Activated T-helper 2 cell treated with anti-CD3 and anti-CD28 coated beads, Interferon-gamma antibody, Interleukin-2, Interleukin-4, amounts not matched to agents 10 μg/mL and 5 μg/mL and 100 μg/mL, durations not matched to agents 14 hours and 24 hours and 36 hours (primary cell): ENCODE measurements at regions not wholly inside any gene's neighbourhood (a gene's known extent, or its start where the extent isn't known, plus 50 kb on each side); places are given as distances from the start of the nearest gene placed in this dataset.

Experiments
- DNase-seq: peaks from one replicate; pipeline ENCODE4 v3.0.0; 2021; ENCODE audit warnings: low spot score
- H3K27ac Mint-ChIP-seq: one replicate; pipeline ENCODE4 v1.8.0; 2021; ENCODE audit warnings: mixed read lengths
- H3K27me3 Mint-ChIP-seq: one replicate; pipeline ENCODE4 v1.8.0; 2021; ENCODE audit warnings: low read depth, mixed read lengths
- H3K36me3 Mint-ChIP-seq: one replicate; pipeline ENCODE4 v1.8.0; 2021; ENCODE audit warnings: low read depth, mixed read lengths
- H3K4me1 Mint-ChIP-seq: one replicate; pipeline ENCODE4 v1.8.0; 2021; ENCODE audit warnings: low read depth, mixed read lengths
- H3K4me3 Mint-ChIP-seq: one replicate; pipeline ENCODE4 v1.8.0; 2021; ENCODE audit warnings: low read depth, mild to moderate bottlenecking, moderate library complexity, mixed read lengths
- H3K9me3 Mint-ChIP-seq: one replicate; pipeline ENCODE4 v1.8.0; 2021; ENCODE audit warnings: mixed read lengths
- intact Hi-C: fragments of 100-400 bp; cut with micrococcal nuclease; formaldehyde crosslinking; loops from one replicate; pipeline ENCODE4 v1.15.1; 2023

DNA sequence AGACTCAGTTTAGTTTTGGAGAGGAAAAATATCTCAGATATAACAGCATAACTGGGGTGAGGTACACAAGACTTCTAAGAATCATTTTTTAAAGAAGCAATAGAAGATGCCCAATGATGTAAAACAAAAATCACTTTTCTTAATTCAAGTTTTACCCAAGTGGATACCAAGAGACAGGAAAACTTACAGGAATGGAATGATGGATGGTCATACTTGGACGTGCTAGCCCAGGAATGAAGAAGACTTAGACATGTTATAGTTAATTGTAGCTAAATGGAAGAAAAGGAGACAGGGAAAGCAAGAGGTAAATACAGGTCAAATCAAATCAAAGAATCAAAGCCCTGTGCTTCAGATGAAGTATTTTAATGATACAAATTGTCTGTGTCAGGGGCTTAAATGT is 312.7 kb upstream of the KCNJ16 start:
- Mint-ChIP-seq H3K4me1 (peaks cover 29% of the 10 kb centered on the region), H3K36me3 (peaks cover 3% of the 10 kb centered on the region), H3K9me3 (peaks cover 6% of the 10 kb centered on the region), H3K27ac (no peak overlapping the region), H3K4me3 (no peak overlapping the region), H3K27me3 (no peaks in the 10 kb centered on the region)
- intact Hi-C loops, result no loop called here
- DNase-seq, result no peak

DNA sequence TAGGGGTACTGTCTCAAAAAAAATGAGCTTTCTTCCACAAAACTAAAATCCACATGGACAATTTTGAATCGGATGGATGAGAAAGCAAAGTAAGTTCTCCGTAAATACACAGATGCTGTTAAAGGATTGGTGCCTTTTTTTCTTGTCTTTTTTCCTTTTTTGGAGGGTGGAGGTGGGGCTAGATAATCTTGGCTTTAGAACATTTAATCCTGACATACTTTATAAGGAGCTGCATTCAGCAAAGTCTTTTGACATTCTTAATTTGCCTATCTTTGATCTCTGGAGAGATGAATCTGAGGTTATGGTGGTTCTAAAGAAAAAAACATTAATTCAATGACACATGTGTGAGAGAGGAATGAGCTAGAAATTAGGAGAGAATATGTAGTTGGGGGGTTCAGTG is 312.3 kb upstream of the KCNJ16 start:
- intact Hi-C loops, result no loop called here
- Mint-ChIP-seq H3K4me3 (no peak overlapping the region), H3K36me3 (peaks cover 3% of the 10 kb centered on the region), H3K27me3 (no peaks in the 10 kb centered on the region), H3K4me1 (peaks cover 27% of the 10 kb centered on the region), H3K9me3 (peaks cover 4% of the 10 kb centered on the region), H3K27ac (no peak overlapping the region)
- DNase-seq, result no peak

DNA sequence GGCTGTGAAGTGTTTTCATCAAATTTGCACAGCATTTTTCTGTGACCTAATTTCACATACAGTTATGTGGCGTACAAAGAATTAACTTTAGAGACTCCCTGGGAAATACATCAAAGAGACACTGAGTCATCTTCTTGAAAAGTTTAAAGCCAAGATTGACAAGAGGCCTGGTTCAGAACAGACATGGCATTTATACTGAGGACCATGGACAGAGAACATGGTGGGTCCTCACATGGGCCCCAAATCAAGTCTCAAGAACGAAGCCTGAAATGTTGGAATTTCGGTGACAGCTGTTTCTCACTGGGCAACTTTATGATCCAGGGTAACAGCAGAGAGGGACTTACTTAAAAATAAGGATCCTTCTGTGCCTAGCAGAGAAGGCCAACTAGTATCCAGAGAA is 311.5 kb upstream of the KCNJ16 start:
- DNase-seq, result no peak
- Mint-ChIP-seq H3K9me3 (no peaks in the 10 kb centered on the region), H3K27ac (no peak overlapping the region), H3K4me3 (no peak overlapping the region), H3K36me3 (peaks cover 3% of the 10 kb centered on the region), H3K27me3 (no peaks in the 10 kb centered on the region), H3K4me1 (peaks cover 23% of the 10 kb centered on the region)
- intact Hi-C loops, result no loop called here

DNA sequence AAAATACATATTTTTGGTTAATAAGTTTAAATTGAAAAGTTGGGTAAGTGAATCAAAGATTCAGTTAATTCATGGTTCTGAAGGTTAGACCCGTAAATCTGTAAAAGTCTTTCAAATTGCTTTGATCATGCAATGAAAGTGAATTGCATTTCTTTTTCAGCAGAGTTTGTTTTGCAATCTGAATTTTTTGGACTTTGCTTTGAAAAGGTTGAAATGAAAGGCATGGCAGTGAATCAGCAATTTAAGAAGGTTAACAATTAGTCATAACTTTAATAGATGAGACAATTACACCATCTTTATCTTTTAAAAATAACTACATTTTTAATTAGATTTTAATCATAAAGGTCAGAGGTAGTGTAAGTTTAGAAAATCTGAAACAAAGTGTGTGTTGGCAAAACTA is 310.9 kb upstream of the KCNJ16 start:
- no peak overlapping the region for H3K27ac Mint-ChIP-seq
- no peaks in the 10 kb centered on the region for H3K9me3 Mint-ChIP-seq
- H3K4me1 Mint-ChIP-seq, result peaks cover 21% of the 10 kb centered on the region
- DNase-seq, result no peak
- peaks cover 3% of the 10 kb centered on the region for H3K36me3 Mint-ChIP-seq
- no peaks in the 10 kb centered on the region for H3K27me3 Mint-ChIP-seq
- intact Hi-C loops, result no loop called here
- H3K4me3 Mint-ChIP-seq, result no peak overlapping the region

DNA sequence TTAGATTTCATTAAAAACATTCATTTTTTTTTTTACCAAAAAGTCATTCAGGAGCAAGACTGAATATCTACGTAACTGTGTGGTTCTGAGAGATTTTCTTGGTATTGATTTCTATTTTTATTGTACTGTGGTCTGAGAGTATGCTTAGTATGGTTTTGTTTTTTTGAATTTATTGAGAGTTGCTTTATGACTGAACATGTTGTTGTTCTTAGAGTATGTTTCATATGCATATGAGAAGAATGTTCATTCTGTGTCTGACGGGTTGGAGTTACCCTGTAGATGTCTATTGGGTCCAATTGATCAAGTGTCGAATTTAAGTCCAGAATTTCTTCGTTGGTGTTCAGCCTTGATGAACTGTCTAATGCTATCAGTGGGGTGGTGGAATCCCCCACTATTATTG is 306.0 kb upstream of the KCNJ16 start:
- H3K4me1 Mint-ChIP-seq, result no peaks in the 10 kb centered on the region
- no peaks in the 10 kb centered on the region for H3K36me3 Mint-ChIP-seq
- H3K9me3 Mint-ChIP-seq, result peaks cover 9% of the 10 kb centered on the region
- intact Hi-C loops, result no loop called here
- H3K27ac Mint-ChIP-seq, result no peak overlapping the region
- no peak for DNase-seq
- no peaks in the 10 kb centered on the region for H3K27me3 Mint-ChIP-seq
- no peak overlapping the region for H3K4me3 Mint-ChIP-seq

DNA sequence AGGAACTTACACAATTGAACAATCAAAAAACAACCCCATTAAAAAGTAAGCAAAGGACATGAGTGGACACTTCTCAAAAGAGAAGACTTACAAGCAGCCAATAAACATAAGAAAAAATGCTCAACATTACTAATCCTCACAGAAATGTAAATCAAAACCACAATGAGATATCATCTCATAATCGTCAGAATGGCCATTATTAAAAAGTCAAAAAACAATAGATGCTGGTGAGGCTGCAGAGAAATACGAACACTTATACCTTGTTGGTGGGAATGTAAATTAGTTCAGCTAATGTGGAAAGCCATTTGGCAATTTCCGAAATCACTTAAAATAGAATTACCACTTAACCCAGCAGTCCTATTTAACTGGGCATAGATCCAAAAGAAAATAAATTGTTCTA is 301.9 kb upstream of the KCNJ16 start:
- H3K27ac Mint-ChIP-seq, result no peak overlapping the region
- H3K27me3 Mint-ChIP-seq, result no peaks in the 10 kb centered on the region
- intact Hi-C loops, result no loop called here
- no peaks in the 10 kb centered on the region for H3K36me3 Mint-ChIP-seq
- no peak overlapping the region for H3K4me3 Mint-ChIP-seq
- no peak for DNase-seq
- peaks cover 9% of the 10 kb centered on the region for H3K9me3 Mint-ChIP-seq
- no peaks in the 10 kb centered on the region for H3K4me1 Mint-ChIP-seq

DNA sequence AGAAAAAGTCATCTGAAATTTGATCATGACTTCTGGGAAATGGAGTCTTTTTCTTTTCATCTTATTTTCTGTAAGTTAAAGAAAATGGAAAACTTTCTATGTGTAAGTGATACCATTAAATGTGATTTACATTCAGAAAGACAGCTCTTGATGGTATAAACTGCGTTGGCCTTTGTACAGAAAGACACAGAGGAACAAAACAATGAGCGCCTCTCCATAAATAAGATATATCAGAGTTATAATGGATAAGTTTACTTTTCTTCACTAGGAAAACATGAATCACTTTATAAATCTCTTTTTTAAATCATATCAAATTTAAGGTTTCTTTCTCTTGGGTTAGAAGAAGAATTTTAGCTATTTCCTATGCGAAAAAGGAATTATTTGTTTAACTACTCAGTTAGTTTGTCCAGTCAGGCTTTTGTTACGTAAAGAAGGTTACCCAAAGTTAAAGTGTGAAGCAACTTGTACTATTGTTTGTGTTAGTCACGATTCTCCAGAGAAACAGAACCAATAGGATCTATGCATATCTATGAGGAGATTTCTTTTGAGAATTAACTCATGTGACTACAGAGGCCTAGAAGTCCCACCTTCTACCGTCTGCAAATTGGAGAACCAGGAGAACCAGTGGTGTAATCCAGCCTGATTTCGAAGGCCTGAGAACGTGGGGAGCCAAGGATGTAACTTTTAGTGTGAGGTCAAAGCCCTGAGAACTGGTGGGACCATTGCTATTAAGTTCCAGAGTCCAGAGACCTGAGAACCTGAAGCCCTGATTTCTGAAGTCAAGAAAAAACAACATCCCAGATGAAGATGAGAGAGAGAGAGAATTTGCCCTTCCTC is 295.4 kb upstream of the KCNJ16 start:
- Mint-ChIP-seq H3K4me3 (no peak overlapping the region), H3K36me3 (no peaks in the 10 kb centered on the region), H3K27me3 (no peaks in the 10 kb centered on the region)

DNA sequence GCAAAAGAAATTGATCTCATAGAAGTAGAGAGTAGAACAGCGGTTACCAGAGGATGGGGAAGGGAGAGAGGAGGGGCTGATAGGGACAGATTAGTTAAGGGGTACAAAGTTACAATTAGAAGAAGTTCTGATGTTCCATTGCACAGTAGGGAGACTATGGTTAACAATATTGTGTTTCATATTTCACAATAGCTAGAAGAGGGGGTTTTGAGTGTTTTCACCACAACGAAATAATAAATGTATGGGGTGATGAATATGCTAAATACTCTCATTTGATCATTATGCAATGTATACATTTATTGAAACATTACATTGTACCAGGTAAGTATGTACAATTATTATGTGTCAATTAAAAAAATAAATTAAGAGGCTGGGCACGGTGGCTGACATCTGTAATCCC is 291.2 kb upstream of the KCNJ16 start:
- DNase-seq, result no peak
- Mint-ChIP-seq H3K27me3 (no peaks in the 10 kb centered on the region), H3K27ac (no peak overlapping the region), H3K36me3 (no peaks in the 10 kb centered on the region), H3K4me3 (no peak overlapping the region), H3K4me1 (no peaks in the 10 kb centered on the region), H3K9me3 (peaks cover 9% of the 10 kb centered on the region)
- intact Hi-C loops, result no loop called here

More for the DNA sequence above, 295.4 kb upstream of the KCNJ16 start:
- intact Hi-C loops, result no loop called here
- peaks cover 6% of the 10 kb centered on the region for H3K9me3 Mint-ChIP-seq
- no peak overlapping the region for H3K27ac Mint-ChIP-seq
- no peaks in the 10 kb centered on the region for H3K4me1 Mint-ChIP-seq
- DNase-seq, result no peak

DNA sequence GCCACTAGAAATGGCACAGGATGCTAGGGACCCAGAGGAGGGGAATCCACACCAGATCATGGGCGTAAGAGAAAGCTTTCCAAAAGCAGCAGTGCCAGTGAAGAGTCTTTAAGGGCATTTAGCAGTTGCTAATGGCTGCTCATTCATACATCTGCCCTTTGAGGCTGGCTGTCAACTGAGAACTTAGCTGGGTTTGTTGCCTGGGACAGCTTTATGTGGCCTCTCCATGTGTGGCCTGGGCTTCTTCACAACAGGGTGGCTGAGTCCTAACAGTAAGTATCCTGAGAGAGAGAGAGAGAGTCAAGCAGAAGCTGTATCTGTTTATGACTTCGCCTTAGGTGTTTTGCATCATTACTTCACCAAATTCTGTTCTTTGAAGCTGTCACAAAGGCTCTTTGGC is 286.1 kb upstream of the KCNJ16 start:
- peaks cover 3% of the 10 kb centered on the region for H3K9me3 Mint-ChIP-seq
- H3K4me1 Mint-ChIP-seq, result no peaks in the 10 kb centered on the region
- intact Hi-C loops, result no loop called here
- DNase-seq, result no peak
- no peaks in the 10 kb centered on the region for H3K27me3 Mint-ChIP-seq
- no peak overlapping the region for H3K4me3 Mint-ChIP-seq
- no peaks in the 10 kb centered on the region for H3K36me3 Mint-ChIP-seq
- no peak overlapping the region for H3K27ac Mint-ChIP-seq

DNA sequence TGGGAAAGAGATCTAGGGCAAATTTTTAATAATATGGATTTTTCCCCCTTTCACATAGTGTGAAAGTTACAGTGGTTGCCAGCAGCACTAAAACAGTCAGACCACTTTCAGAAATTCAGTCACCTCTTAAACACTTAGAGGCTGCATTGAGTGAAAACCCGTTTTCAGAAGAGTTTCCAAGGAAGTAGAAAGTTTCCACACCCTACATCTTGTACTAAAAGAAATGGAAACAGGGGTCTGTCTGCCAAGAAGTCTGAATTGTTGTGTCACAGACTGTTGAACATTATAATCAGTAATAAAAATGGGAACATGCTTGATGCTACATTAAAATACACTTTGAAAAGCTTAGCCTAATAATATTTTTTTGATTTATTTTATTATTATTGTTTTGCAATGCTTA is 278.9 kb upstream of the KCNJ16 start:
- H3K36me3 Mint-ChIP-seq, result no peaks in the 10 kb centered on the region
- no peaks in the 10 kb centered on the region for H3K4me1 Mint-ChIP-seq
- H3K27ac Mint-ChIP-seq, result no peak overlapping the region
- peaks cover 13% of the 10 kb centered on the region for H3K9me3 Mint-ChIP-seq
- DNase-seq, result no peak
- H3K4me3 Mint-ChIP-seq, result no peak overlapping the region
- intact Hi-C loops, result no loop called here
- no peaks in the 10 kb centered on the region for H3K27me3 Mint-ChIP-seq

DNA sequence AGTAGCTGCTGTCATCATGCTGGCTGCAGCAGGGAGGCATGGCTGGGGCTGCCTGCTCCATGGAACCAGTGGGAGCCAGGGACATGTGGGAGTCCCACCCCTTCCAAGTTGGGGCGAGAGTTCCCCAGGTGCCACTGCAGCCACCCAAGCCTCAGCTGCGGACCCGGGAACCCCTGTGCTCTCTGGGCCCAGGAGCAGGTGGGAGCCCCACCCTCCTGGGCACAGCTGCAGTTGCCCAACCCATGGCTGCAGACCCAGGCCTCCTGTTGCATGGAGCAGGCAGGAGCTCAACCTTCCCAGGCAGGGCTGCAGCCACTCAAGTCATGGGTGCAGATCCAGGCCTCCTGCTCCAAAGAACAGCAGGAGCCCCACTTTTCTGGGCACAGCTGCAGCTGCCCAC is 274.2 kb upstream of the KCNJ16 start:
- H3K27ac Mint-ChIP-seq, result no peak overlapping the region

DNA sequence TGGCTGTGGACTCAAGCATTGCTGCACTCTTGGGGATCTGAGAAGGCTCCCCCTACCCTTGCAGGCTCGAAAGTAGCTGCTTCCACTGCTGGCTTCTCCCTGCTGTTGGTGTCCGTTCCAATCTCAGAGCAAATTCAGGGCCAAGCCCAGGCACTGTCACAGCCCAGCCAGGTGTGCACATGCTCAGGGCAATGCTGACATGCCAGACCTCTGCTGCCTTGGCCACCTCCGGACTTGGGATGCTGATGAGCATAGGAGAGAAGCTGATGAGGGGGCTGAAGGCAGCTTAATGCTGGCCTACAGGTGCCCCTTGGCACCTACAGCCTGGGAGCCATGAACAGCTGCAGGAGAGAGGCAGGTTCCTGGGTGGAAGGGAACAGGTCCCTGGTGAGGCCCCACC is 273.7 kb upstream of the KCNJ16 start:
- no peak for DNase-seq
- no peaks in the 10 kb centered on the region for H3K27me3 Mint-ChIP-seq
- H3K27ac Mint-ChIP-seq, result no peak overlapping the region

More for the DNA sequence above, 274.2 kb upstream of the KCNJ16 start:
- no peaks in the 10 kb centered on the region for H3K4me1 Mint-ChIP-seq
- no peaks in the 10 kb centered on the region for H3K36me3 Mint-ChIP-seq
- DNase-seq, result no peak
- no peaks in the 10 kb centered on the region for H3K27me3 Mint-ChIP-seq
- peaks cover 17% of the 10 kb centered on the region for H3K9me3 Mint-ChIP-seq
- no peak overlapping the region for H3K4me3 Mint-ChIP-seq
- intact Hi-C loops, result no loop called here

DNA sequence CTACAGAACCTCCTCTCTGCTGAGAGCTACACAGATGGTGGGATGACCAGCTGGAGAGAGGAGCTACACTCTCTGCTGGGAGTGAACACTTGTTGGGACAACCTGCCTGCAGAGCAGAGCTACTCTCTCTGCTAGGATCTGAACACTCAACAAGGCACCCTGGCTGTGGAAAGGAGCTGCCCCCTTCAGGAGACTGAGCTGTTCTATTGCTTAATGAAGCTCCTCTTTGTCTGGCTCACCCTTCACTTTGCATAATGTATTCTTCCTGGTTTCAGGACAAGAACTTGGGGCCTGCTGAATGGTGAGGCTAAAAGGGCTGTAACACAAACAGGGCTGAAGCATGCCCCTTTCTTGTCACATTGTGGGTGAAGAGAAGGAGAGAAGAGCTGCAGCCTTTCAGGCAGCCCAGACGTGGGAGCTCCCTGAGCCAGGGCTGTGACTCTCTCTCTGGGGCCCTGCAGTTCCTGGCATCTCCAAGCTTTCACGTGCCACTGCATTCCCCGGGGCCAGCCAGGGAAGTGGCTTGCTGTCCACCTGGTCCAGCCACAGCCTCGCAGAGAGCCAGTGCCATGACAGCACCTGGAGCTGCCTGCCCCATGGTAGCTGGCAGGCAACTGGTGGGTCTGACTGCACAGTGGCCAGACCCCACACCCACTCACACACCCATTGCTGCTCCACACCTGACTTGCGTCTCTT is 272.8 kb upstream of the KCNJ16 start:
- H3K27ac Mint-ChIP-seq, result no peak overlapping the region
- no peaks in the 10 kb centered on the region for H3K27me3 Mint-ChIP-seq
- H3K4me3 Mint-ChIP-seq, result no peak overlapping the region
- H3K36me3 Mint-ChIP-seq, result no peaks in the 10 kb centered on the region
- no peak for DNase-seq
- peaks cover 17% of the 10 kb centered on the region for H3K9me3 Mint-ChIP-seq
- no peaks in the 10 kb centered on the region for H3K4me1 Mint-ChIP-seq
- intact Hi-C loops, result no loop called here

More for the DNA sequence above, 273.7 kb upstream of the KCNJ16 start:
- no peaks in the 10 kb centered on the region for H3K4me1 Mint-ChIP-seq
- no peaks in the 10 kb centered on the region for H3K36me3 Mint-ChIP-seq
- no peak overlapping the region for H3K4me3 Mint-ChIP-seq
- intact Hi-C loops, result no loop called here
- H3K9me3 Mint-ChIP-seq, result peaks cover 17% of the 10 kb centered on the region
